ENCODE measurements at regions not wholly inside any gene's neighbourhood (a gene's known extent, or its start where the extent isn't known, plus 50 kb on each side); places are given as distances from the start of the nearest gene placed in this dataset.

DNA sequence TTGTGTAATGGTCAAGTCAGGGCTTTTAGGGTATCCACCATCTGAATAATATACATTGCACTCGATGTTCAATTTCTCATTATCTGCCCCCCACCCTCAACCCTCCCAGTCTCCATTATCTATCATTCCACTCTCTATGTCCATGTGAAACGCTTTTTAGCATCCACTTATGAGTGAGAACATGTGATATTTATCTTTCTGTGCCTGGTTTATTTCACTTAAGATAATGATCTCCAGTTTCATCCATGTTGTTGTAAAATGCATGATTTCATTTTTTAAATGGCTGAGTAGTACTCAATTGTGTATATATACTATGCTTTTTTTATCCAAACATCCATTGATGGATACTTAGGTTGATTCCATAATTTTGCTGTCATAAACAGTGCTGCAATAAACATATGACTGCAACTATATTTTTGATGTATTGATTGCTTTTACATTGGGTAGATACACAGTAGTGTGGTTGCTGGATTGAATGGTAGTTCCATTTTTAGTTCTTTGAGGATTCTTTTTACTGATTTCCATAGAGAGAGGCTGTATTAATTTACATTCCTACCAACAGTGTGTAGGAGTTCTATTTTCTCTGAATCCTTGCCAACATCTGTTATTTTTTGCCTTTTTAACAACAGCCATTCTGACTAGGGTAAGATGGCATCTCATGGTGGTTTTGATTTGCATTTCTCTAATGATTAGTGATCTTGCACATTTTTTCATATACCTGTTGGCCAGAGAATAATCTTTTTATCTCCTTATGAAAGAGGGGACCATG, 332.9 kb upstream of the TGFBR2 start:
- no peaks in the 10 kb centered on the region for H3K36me3 ChIP-seq
- no peaks in the 10 kb centered on the region for H3K9me3 ChIP-seq
- intact Hi-C loops (cut with DNase I) = no loop called here
- no peaks in the 10 kb centered on the region for H3K27me3 ChIP-seq (replicated peaks; ENCODE audit: insufficient read depth)
- WGBS = 64% methylated on average over 2 of the region's 2 CpGs
- DNase-seq (ENCODE audit: low spot score) = no peak
- no peak overlapping the region for H3K27ac ChIP-seq
- H3K4me3 ChIP-seq = no peak overlapping the region
- no peaks in the 10 kb centered on the region for H3K4me1 ChIP-seq (replicated peaks)
- TF ChIP-seq POLR2AphosphoS5 (IDR thresholded peaks at IDR 0.05) (no peak), CTCF (IDR thresholded peaks at IDR 0.05) (no peak), POLR2A (IDR thresholded peaks at IDR 0.05) (no peak)

- no peaks in the 10 kb centered on the region for H3K4me1 ChIP-seq (replicated peaks)
- intact Hi-C loops (cut with DNase I) = no loop called here
- no peaks in the 10 kb centered on the region for H3K36me3 ChIP-seq
- no peak overlapping the region for H3K27ac ChIP-seq
- H3K27me3 ChIP-seq (replicated peaks; ENCODE audit: insufficient read depth) = no peaks in the 10 kb centered on the region
- no peak for DNase-seq (ENCODE audit: low spot score)
- H3K9me3 ChIP-seq = no peaks in the 10 kb centered on the region
- no peak overlapping the region for H3K4me3 ChIP-seq
- TF ChIP-seq POLR2AphosphoS5 (IDR thresholded peaks at IDR 0.05) (no peak), POLR2A (IDR thresholded peaks at IDR 0.05) (no peak), CTCF (IDR thresholded peaks at IDR 0.05) (no peak)
These were observed 328.9 kb upstream of the TGFBR2 start for GRCh38 chr3:30277494-30277893.

DNA sequence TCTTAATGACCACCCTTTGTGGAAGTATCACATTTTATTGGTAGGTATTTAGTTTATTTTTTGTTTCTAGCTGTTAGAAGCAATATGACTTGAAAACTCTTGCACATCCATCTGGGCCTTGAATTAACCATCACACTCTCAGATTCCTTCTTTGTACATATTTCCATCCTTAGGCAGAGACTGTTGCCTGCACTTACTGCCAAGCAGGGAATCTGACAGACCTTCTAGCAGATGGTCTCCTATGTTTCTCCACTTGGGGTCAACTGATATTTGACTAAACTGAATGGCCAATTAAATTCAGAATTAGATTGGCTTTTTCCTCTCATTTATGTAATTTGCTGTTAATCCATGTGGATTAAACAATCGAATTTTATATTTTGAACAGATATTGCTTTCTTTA, 324.9 kb upstream of the TGFBR2 start:
- no peak for TF ChIP-seq CTCF (IDR thresholded peaks at IDR 0.05)
- H3K9me3 ChIP-seq = no peaks in the 10 kb centered on the region
- DNase-seq (ENCODE audit: low spot score) = no peak
- 100% methylated on average over 1 of the region's 1 CpG for WGBS
- no peaks in the 10 kb centered on the region for H3K27me3 ChIP-seq (replicated peaks; ENCODE audit: insufficient read depth)
- H3K27ac ChIP-seq = no peak overlapping the region
- intact Hi-C loops (cut with DNase I) = no loop called here
- no peaks in the 10 kb centered on the region for H3K36me3 ChIP-seq
- no peak overlapping the region for H3K4me3 ChIP-seq
- peaks cover 3% of the 10 kb centered on the region for H3K4me1 ChIP-seq (replicated peaks)

DNA sequence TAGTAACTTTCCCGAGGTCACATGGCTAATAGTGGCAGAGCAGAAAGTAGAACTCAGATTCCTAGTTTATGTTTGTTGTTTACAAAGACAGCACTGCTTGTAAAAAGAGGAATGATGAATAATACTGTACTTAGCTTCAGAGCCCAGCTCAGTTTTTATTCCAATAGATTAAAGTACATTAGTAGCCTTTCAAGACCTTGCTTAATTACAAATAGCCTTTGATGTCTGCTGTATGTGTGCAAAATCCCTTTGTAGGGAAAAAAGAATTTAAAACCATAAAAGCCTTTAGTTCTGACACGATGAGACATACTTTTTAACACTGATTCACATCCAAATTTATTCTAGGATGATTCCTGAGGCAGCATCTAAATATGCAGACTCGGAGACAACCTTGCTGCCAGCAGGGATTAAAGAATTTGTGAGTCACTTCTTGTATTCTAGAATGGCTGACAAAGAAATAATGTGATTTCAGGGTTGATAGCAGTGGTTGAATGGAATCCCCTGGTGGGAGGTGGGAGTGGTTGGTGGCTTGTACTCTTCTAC, 324.2 kb upstream of the TGFBR2 start:
- TF ChIP-seq CTCF (IDR thresholded peaks at IDR 0.05) (no peak), POLR2A (IDR thresholded peaks at IDR 0.05) (no peak), POLR2AphosphoS5 (IDR thresholded peaks at IDR 0.05) (no peak)
- WGBS = 31% methylated on average over 3 of the region's 3 CpGs
- no peaks in the 10 kb centered on the region for H3K36me3 ChIP-seq
- H3K9me3 ChIP-seq = no peaks in the 10 kb centered on the region
- no peaks in the 10 kb centered on the region for H3K27me3 ChIP-seq (replicated peaks; ENCODE audit: insufficient read depth)
- no peak overlapping the region for H3K27ac ChIP-seq
- intact Hi-C loops (cut with DNase I) = no loop called here
- DNase-seq (ENCODE audit: low spot score) = no peak
- no peak overlapping the region for H3K4me3 ChIP-seq
- peaks cover 3% of the 10 kb centered on the region for H3K4me1 ChIP-seq (replicated peaks)
